Endothelial cell of umbilical vein (primary cell): ENCODE measurements at regions not wholly inside any gene's neighbourhood (a gene's known extent, or its start where the extent isn't known, plus 50 kb on each side); places are given as distances from the start of the nearest gene placed in this dataset.

ENCODE experiments used
- BruUV-seq: library from RNA; stranded (reverse); fragments of 400-500 nt; replicated peaks from 2 replicates; lab custom pipeline; 2021; lab: Mats Ljungman, UMichigan
- CTCF ChIA-PET: fragments of 300-600, 350-600 bp; sonication (Branson Sonifier 250); formaldehyde crosslinking; loops from one replicate; lab custom pipeline; 2021; ENCODE audit warnings: antibody characterized with exemption, inconsistent platforms; lab: Charles Lee
- POLR2A ChIA-PET: fragments of 300-600, 350-600 bp; sonication (Branson Sonifier 250); formaldehyde crosslinking; loops from one replicate; lab custom pipeline; 2021; ENCODE audit warnings: antibody characterized with exemption, inconsistent platforms; lab: Charles Lee
- DNase-seq: peaks from one replicate; pipeline ENCODE4 v3.0.0-alpha.2; 2011; ENCODE audit warnings: low read depth, low spot score
- FAIRE-seq: peaks from 2 replicates; lab custom pipeline; 2011; peaks lifted over from hg19 to GRCh38; lab: Jason Lieb, UNC
- H2AFZ ChIP-seq: 2 replicates; pipeline ENCODE4 v1.6.0; 2012; ENCODE audit warnings: low read depth, low read length, control low read depth, inconsistent platforms
- H3K27ac ChIP-seq: 2 replicates; pipeline ENCODE4 v1.5.1; 2011; ENCODE audit warnings: low read depth, mild to moderate bottlenecking, control low read depth, low read length, moderate library complexity; ENCODE audit not compliant: insufficient read depth
- H3K27me3 ChIP-seq, 2 experiments: 2 replicates each; pipeline versions ENCODE4 v1.6.0 to v1.6.1; 2011; ENCODE audit warnings: low read length in 2 of 2, mixed read lengths in 1 of 2; ENCODE audit not compliant: control insufficient read depth in 2 of 2, insufficient read depth in 2 of 2
- H3K36me3 ChIP-seq, 2 experiments: 2 replicates in 1 of 2; 3 replicates in 1 of 2; pipeline ENCODE4 v1.5.1; 2011; ENCODE audit warnings: low read length in 2 of 2, mild to moderate bottlenecking in 1 of 2, moderate library complexity in 1 of 2; ENCODE audit not compliant: control insufficient read depth in 2 of 2, insufficient read depth in 2 of 2; ENCODE audit errors: extremely low read depth in 1 of 2
- H3K4me1 ChIP-seq: 3 replicates; pipeline ENCODE4 v1.5.1; 2011; ENCODE audit warnings: mild to moderate bottlenecking, low read length; ENCODE audit not compliant: control insufficient read depth, insufficient read depth; ENCODE audit errors: extremely low read depth
- H3K4me2 ChIP-seq: 2 replicates; pipeline ENCODE4 v1.6.1; 2011; ENCODE audit warnings: low read length, control low read depth, mixed read lengths; ENCODE audit not compliant: insufficient read depth
- H3K4me3 ChIP-seq, 3 experiments: fragments of 200-600 bp in 1 of 3; sonication (generic), shearing (Covaris generic) in 1 of 3; replicated peaks in 1 of 3; 2 replicates each; pipeline ENCODE4 v1.5.1; 2011 to 2016; ENCODE audit warnings: control low read depth in 3 of 3, low read length in 3 of 3, mild to moderate bottlenecking in 2 of 3, inconsistent platforms in 1 of 3, low read depth in 1 of 3, moderate library complexity in 1 of 3; ENCODE audit not compliant: insufficient read depth in 1 of 3
- H3K79me2 ChIP-seq: 2 replicates; pipeline ENCODE4 v1.6.0; 2012; ENCODE audit warnings: low read length, inconsistent platforms; ENCODE audit not compliant: control insufficient read depth, insufficient read depth
- H3K9ac ChIP-seq: replicated peaks from 2 replicates; pipeline ENCODE3; 2011; ENCODE audit warnings: low read length, control low read depth; ENCODE audit not compliant: insufficient read depth; ENCODE audit errors: extremely low read depth
- H3K9me1 ChIP-seq: replicated peaks from 3 replicates; pipeline ENCODE4 v1.6.0; 2011; ENCODE audit warnings: mild to moderate bottlenecking, low read length; ENCODE audit not compliant: control insufficient read depth, insufficient read depth; ENCODE audit errors: extremely low read depth
- H3K9me3 ChIP-seq: replicated peaks from 2 replicates; pipeline ENCODE4 v1.5.1; 2012; ENCODE audit warnings: low read length, inconsistent platforms; ENCODE audit not compliant: control insufficient read depth, insufficient read depth
- H4K20me1 ChIP-seq: replicated peaks from 2 replicates; pipeline ENCODE3; 2011; ENCODE audit warnings: mild to moderate bottlenecking, low read length; ENCODE audit not compliant: control insufficient read depth, insufficient read depth; ENCODE audit errors: extremely low read depth
- EZH2 ChIP-seq: IDR thresholded peaks from 2 replicates; pipeline ENCODE4 v1.6.1; 2012; ENCODE audit warnings: borderline replicate concordance, low read depth, mild to moderate bottlenecking, moderate library complexity, low read length, inconsistent platforms; ENCODE audit not compliant: severe bottlenecking
- FOS ChIP-seq: IDR thresholded peaks from 2 replicates; pipeline ENCODE4 v1.6.1; 2011; ENCODE audit warnings: mild to moderate bottlenecking, low read length, moderate library complexity, borderline replicate concordance; ENCODE audit not compliant: insufficient read depth
- GATA2 ChIP-seq: IDR thresholded peaks from 2 replicates; pipeline ENCODE4 v1.7.0; 2011; ENCODE audit warnings: low read depth, mild to moderate bottlenecking, moderate library complexity, mixed read lengths, low read length; ENCODE audit not compliant: insufficient read length, insufficient read depth
- JUN ChIP-seq: IDR thresholded peaks from 2 replicates; pipeline ENCODE4 v1.6.1; 2011; ENCODE audit warnings: borderline replicate concordance, low read depth; ENCODE audit not compliant: insufficient read length, insufficient read depth
- POLR2A ChIP-seq: IDR thresholded peaks from 2 replicates; pipeline ENCODE4 v1.6.1; 2012; ENCODE audit warnings: low read depth, mild to moderate bottlenecking, control low read depth, low read length
- POLR2AphosphoS5 ChIP-seq: IDR thresholded peaks from 2 replicates; pipeline ENCODE4 v1.6.1; 2012; ENCODE audit warnings: low read depth, mild to moderate bottlenecking, control low read depth, low read length, moderate library complexity; ENCODE audit not compliant: insufficient read depth
- dilution Hi-C: fragments of 300-500 bp; cut with MboI; formaldehyde crosslinking; loops from one replicate; pipeline ENCODE4 v1.15.0; 2019; ENCODE audit warnings: low sequenced_read_pairs; ENCODE audit not compliant: extremely low pct_ligation_motif_present
- intact Hi-C: fragments of 100-400 bp; cut with micrococcal nuclease; formaldehyde crosslinking; loops from one replicate; pipeline ENCODE4 v1.10.0; 2022
- TF ChIP-seq, protein P1 (sequence below), 2 donors: IDR thresholded peaks; 1 replicate in 1 of 2; 2 replicates in 1 of 2; pipeline ENCODE4 v1.5.1; 2011; ENCODE audit warnings: low read length in 2 of 2, mild to moderate bottlenecking in 2 of 2, moderate library complexity in 2 of 2, control low read depth in 1 of 2, inconsistent platforms in 1 of 2, low read depth in 1 of 2; ENCODE audit not compliant: insufficient read depth in 1 of 2; ENCODE audit errors: extremely low read depth in 1 of 2
- TF ChIP-seq, protein P2 (sequence below): IDR thresholded peaks from 2 replicates; pipeline ENCODE4 v1.6.1; 2011; ENCODE audit not compliant: insufficient read depth, insufficient read length

DNA sequence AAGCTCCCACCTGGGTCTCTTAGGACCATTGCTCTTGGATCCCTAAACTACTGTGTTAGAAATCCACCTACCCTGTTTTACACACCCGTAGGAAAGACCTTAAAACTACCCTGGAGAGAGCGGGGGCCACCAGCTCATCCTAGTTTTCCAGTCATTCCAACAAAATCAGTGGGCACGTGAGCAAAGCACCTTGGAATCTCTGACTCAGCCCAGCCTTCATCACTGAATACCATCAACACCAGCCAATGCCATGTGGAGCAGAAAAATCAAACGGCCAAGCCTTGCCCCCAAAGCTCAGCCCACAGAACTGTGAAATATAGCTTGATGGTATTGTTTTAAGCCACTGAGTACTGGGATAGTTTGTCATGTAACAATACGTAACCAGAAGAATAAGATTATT, 449.7 kb upstream of the CHAC2 start:
- H3K4me2 ChIP-seq = no peak overlapping the region
- TF ChIP-seq POLR2A (no peak), EZH2 (no peak), FOS (no peak), GATA2 (no peak), JUN (no peak), POLR2AphosphoS5 (no peak)
- TF ChIP-seq, protein P1, sequence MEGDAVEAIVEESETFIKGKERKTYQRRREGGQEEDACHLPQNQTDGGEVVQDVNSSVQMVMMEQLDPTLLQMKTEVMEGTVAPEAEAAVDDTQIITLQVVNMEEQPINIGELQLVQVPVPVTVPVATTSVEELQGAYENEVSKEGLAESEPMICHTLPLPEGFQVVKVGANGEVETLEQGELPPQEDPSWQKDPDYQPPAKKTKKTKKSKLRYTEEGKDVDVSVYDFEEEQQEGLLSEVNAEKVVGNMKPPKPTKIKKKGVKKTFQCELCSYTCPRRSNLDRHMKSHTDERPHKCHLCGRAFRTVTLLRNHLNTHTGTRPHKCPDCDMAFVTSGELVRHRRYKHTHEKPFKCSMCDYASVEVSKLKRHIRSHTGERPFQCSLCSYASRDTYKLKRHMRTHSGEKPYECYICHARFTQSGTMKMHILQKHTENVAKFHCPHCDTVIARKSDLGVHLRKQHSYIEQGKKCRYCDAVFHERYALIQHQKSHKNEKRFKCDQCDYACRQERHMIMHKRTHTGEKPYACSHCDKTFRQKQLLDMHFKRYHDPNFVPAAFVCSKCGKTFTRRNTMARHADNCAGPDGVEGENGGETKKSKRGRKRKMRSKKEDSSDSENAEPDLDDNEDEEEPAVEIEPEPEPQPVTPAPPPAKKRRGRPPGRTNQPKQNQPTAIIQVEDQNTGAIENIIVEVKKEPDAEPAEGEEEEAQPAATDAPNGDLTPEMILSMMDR (IDR thresholded peaks at IDR 0.05; ENCODE audit: extremely low read depth in 1 of 2, insufficient read depth in 1 of 2, low read depth in 1 of 2, low read length in 2 of 2) = no peak
- TF ChIP-seq, protein P2, sequence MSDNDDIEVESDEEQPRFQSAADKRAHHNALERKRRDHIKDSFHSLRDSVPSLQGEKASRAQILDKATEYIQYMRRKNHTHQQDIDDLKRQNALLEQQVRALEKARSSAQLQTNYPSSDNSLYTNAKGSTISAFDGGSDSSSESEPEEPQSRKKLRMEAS = no peak
- ChIA-PET CTCF (no interaction called here), POLR2A (no interaction called here)
- no peaks in the 10 kb centered on the region for H3K9me1 ChIP-seq
- H3K27me3 ChIP-seq = no peaks in the 10 kb centered on the region
- no peak overlapping the region for H2AFZ ChIP-seq
- FAIRE-seq = no peak
- no peaks in the 10 kb centered on the region for H3K9me3 ChIP-seq
- H3K9ac ChIP-seq = no peak overlapping the region
- no peak overlapping the region for H3K27ac ChIP-seq
- no peak overlapping the region for H3K4me3 ChIP-seq
- no peaks in the 10 kb centered on the region for H3K4me1 ChIP-seq
- H4K20me1 ChIP-seq = no peaks in the 10 kb centered on the region
- no TSS peak for BruUV-seq
- no peaks in the 10 kb centered on the region for H3K36me3 ChIP-seq
- H3K79me2 ChIP-seq = no peaks in the 10 kb centered on the region
- intact Hi-C loops = no loop called here
- DNase-seq = no peak
- dilution Hi-C loops = no loop called here
